IMR-90 (cell line): ENCODE measurements at regions not wholly inside any gene's neighbourhood (a gene's known extent, or its start where the extent isn't known, plus 50 kb on each side); places are given as distances from the start of the nearest gene placed in this dataset.
"Not testable (repeated sequence)": the region's sequence is repeated elsewhere in the genome, so short reads cannot be mapped to it uniquely, and the experiment has no call there.

Experiments
- ATAC-seq: fragments of 200-7000 bp; cut with Tn5 transposase; 2 replicates; pipeline ENCODE4 v1.9.1; 2020; ENCODE audit warnings: low read depth, mild to moderate bottlenecking, moderate library complexity
- BruUV-seq: library from RNA; stranded (reverse); fragments of 400-500 nt; replicated peaks from 2 replicates; lab custom pipeline; 2021; lab: Mats Ljungman, UMichigan
- CTCF ChIA-PET: fragments of 300-600 bp; formaldehyde crosslinking; extraction: SDS; loops from one replicate; lab custom pipeline; 2021; ENCODE audit warnings: antibody characterized with exemption; lab: Yijun Ruan, JAX
- POLR2A ChIA-PET: fragments of 300-600 bp; sonication (Branson Sonifier 250); formaldehyde crosslinking; loops from one replicate; lab custom pipeline; 2022; ENCODE audit warnings: antibody characterized with exemption; ENCODE audit not compliant: unreplicated experiment; lab: Charles Lee
- DNase-seq: peaks from one replicate; pipeline ENCODE4 v3.0.0; 2013
- H2AFZ ChIP-seq: replicated peaks from 2 replicates; pipeline ENCODE3; 2013; ENCODE audit warnings: low read length, mild to moderate bottlenecking; ENCODE audit not compliant: poor library complexity
- H2AK5ac ChIP-seq: 2 replicates; pipeline ENCODE4 v1.6.1; 2013; ENCODE audit warnings: low read depth, low read length, inconsistent platforms
- H2AK9ac ChIP-seq: replicated peaks from 2 replicates; pipeline ENCODE3; 2013; ENCODE audit warnings: mild to moderate bottlenecking, low read depth, low read length, moderate library complexity; ENCODE audit not compliant: poor library complexity
- H2BK120ac ChIP-seq: 2 replicates; pipeline ENCODE4 v1.6.1; 2013; ENCODE audit warnings: low read depth, low read length, inconsistent platforms
- H2BK15ac ChIP-seq: 3 replicates; pipeline ENCODE4 v1.6.1; 2013; ENCODE audit warnings: low read depth, low read length, inconsistent platforms
- H2BK20ac ChIP-seq: 2 replicates; pipeline ENCODE4 v1.6.1; 2013; ENCODE audit warnings: low read depth, mild to moderate bottlenecking, inconsistent platforms, low read length, moderate library complexity
- H2BK5ac ChIP-seq: 2 replicates; pipeline ENCODE4 v1.6.1; 2013; ENCODE audit warnings: mild to moderate bottlenecking, low read depth, low read length, inconsistent platforms; ENCODE audit not compliant: poor library complexity, severe bottlenecking
- H3K14ac ChIP-seq: replicated peaks from 2 replicates; pipeline ENCODE4 v1.6.1; 2013; ENCODE audit warnings: low read depth, low read length, inconsistent platforms
- H3K18ac ChIP-seq: 2 replicates; pipeline ENCODE4 v1.6.1; 2013; ENCODE audit warnings: low read depth, low read length, control low read depth
- H3K23ac ChIP-seq: 2 replicates; pipeline ENCODE4 v1.6.1; 2013; ENCODE audit warnings: low read depth, low read length, inconsistent platforms
- H3K27ac ChIP-seq: 2 replicates; pipeline ENCODE4 v1.5.1; 2013; ENCODE audit warnings: mild to moderate bottlenecking, control low read depth, low read length; ENCODE audit not compliant: insufficient read depth
- H3K27me3 ChIP-seq: 2 replicates; pipeline ENCODE4 v1.6.1; 2013; ENCODE audit warnings: low read length; ENCODE audit not compliant: control insufficient read depth, insufficient read depth
- H3K36me3 ChIP-seq: 2 replicates; pipeline ENCODE4 v1.6.1; 2013; ENCODE audit warnings: low read length, mixed read lengths; ENCODE audit not compliant: control insufficient read depth, insufficient read depth
- H3K4ac ChIP-seq: 2 replicates; pipeline ENCODE4 v1.6.1; 2013; ENCODE audit warnings: low read depth, low read length, inconsistent platforms
- H3K4me1 ChIP-seq: 2 replicates; pipeline ENCODE4 v1.6.1; 2013; ENCODE audit warnings: low read length, mixed read lengths; ENCODE audit not compliant: control insufficient read depth, insufficient read depth
- H3K4me2 ChIP-seq: 2 replicates; pipeline ENCODE4 v1.6.1; 2013; ENCODE audit warnings: low read depth, mild to moderate bottlenecking, control low read depth, low read length, moderate library complexity
- H3K4me3 ChIP-seq: 2 replicates; pipeline ENCODE4 v1.5.1; 2013; ENCODE audit warnings: low read depth, mild to moderate bottlenecking, control low read depth, low read length, moderate library complexity; ENCODE audit not compliant: insufficient read depth
- H3K56ac ChIP-seq: 2 replicates; pipeline ENCODE4 v1.6.1; 2013; ENCODE audit warnings: low read length, inconsistent platforms; ENCODE audit not compliant: insufficient read depth; ENCODE audit errors: extremely low read depth
- H3K79me1 ChIP-seq, 2 experiments: 2 replicates each; pipeline ENCODE4 v1.6.1; 2013; ENCODE audit warnings: low read length in 2 of 2, inconsistent platforms in 1 of 2, low read depth in 1 of 2
- H3K9ac ChIP-seq: 2 replicates; pipeline ENCODE4 v1.6.1; 2013; ENCODE audit warnings: low read depth, low read length, control low read depth
- H3K9me1 ChIP-seq: 2 replicates; pipeline ENCODE4 v1.6.1; 2013; ENCODE audit warnings: low read length, inconsistent platforms; ENCODE audit not compliant: insufficient read depth
- H3K9me3 ChIP-seq: 2 replicates; pipeline ENCODE4 v1.6.1; 2013; ENCODE audit warnings: low read length; ENCODE audit not compliant: control insufficient read depth, insufficient read depth
- H4K20me1 ChIP-seq: 2 replicates; pipeline ENCODE4 v1.6.1; 2013; ENCODE audit warnings: low read length, inconsistent platforms; ENCODE audit not compliant: insufficient read depth
- H4K5ac ChIP-seq: 2 replicates; pipeline ENCODE4 v1.6.1; 2013; ENCODE audit warnings: mild to moderate bottlenecking, low read depth, low read length, control low read depth
- H4K8ac ChIP-seq, 2 experiments: 2 replicates each; pipeline ENCODE4 v1.6.1; 2013; ENCODE audit warnings: low read depth in 2 of 2, low read length in 2 of 2, control low read depth in 1 of 2, inconsistent platforms in 1 of 2
- H4K91ac ChIP-seq: 2 replicates; pipeline ENCODE4 v1.6.1; 2013; ENCODE audit warnings: low read depth, low read length, inconsistent platforms; ENCODE audit not compliant: insufficient read depth
- WGBS, 2 experiments: methylation state at CpG; one replicate each; pipeline versions ENCODE4 v1.1.5 to v1.1.7; 2013; ENCODE audit warnings: missing lambda C conversion rate in 2 of 2; ENCODE audit not compliant: insufficient read length in 1 of 2; ENCODE audit errors: extremely low coverage in 2 of 2; 5-methylcytosine and 5-hydroxymethylcytosine counted together
- dilution Hi-C: fragments of 300-500 bp; cut with HindIII; formaldehyde crosslinking; loops from one replicate; pipeline ENCODE4 v1.14.3; 2018; ENCODE audit warnings: low sequenced_read_pairs; ENCODE audit not compliant: unreplicated experiment
- in situ Hi-C: fragments of 300-500 bp; cut with MboI; formaldehyde crosslinking; loops from 3 replicates; pipeline ENCODE4 v1.14.3; 2019; ENCODE audit warnings: low sequenced_read_pairs, inconsistent platforms, mixed read lengths
- intact Hi-C: fragments of 100-400 bp; cut with micrococcal nuclease; formaldehyde crosslinking; loops from 2 replicates; pipeline ENCODE4 v1.10.0; 2022

GRCh38 chr17:20933040-20933439 is 109.8 kb downstream of the USP22 start:
- dilution Hi-C loops, result not testable (repeated sequence)

More at GRCh38 chr17:20933040-20933439, 109.8 kb downstream of the USP22 start:
- H4K20me1 ChIP-seq, H3K56ac ChIP-seq, CTCF ChIA-PET, in situ Hi-C loops, H2BK15ac ChIP-seq, H3K4me3 ChIP-seq, H3K27ac ChIP-seq, H3K4ac ChIP-seq, H3K4me1 ChIP-seq, DNase-seq, H3K79me1 ChIP-seq, H4K8ac ChIP-seq, H3K14ac ChIP-seq, ATAC-seq, H2AK9ac ChIP-seq, H3K27me3 ChIP-seq, H4K91ac ChIP-seq, H3K9ac ChIP-seq, H2AFZ ChIP-seq, H3K4me2 ChIP-seq, H3K9me1 ChIP-seq, POLR2A ChIA-PET, H2BK120ac ChIP-seq, H2BK20ac ChIP-seq, intact Hi-C loops, H3K36me3 ChIP-seq, H3K9me3 ChIP-seq, H2BK5ac ChIP-seq, H3K23ac ChIP-seq, H2AK5ac ChIP-seq, H4K5ac ChIP-seq, H3K18ac ChIP-seq, BruUV-seq: not testable (repeated sequence)
- no CpG with 5 or more reads among the region's 3 CpGs for WGBS, 2 experiments
